ENCODE measurements at regions not wholly inside any gene's neighbourhood (a gene's known extent, or its start where the extent isn't known, plus 50 kb on each side); places are given as distances from the start of the nearest gene placed in this dataset.

DNA sequence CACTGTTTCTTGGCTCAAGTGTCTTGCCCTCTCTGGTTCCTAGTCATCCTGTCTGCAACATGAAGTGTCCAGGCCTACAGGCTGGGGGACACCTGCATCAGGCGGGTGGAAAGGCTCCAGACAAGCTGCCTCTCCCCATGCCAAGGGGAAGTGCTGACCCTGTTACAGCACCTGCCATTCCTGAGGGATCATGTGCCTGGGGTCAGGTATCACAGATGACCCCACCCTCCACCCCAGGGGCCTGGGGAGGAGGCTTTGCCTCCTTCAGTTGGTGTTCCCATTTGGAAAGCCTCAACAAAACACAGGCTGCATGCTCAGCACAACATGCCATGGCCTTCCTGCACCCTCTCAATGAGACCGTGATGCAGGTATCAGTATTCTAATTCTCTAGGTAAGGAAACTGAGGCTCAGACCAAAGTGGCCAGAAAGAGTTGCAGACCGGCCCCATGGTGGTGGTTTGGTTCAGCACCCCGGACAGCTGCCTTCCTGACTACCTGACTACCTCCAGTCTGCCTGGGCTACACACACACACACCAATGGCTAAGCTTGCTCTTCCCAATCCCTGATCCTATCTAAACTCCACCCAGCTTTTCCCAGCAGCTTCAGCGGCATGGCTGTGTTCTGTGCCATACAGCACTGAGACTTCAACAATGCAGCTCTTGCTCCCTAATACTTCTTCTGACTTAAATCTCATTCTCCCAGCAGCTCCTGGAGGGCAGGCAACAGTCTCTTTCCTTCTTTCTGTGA lies 69.7 kb upstream of the LINGO1 start:
- H3K27ac ChIP-seq (ENCODE audit: low read length): no peak overlapping the region
- H3K4me3 ChIP-seq (ENCODE audit: low read length): no peak overlapping the region
- H3K27me3 ChIP-seq (ENCODE audit: control insufficient read depth, insufficient read depth, low read length): no peaks in the 10 kb centered on the region
- no peaks in the 10 kb centered on the region for H3K4me1 ChIP-seq (ENCODE audit: control insufficient read depth, insufficient read depth, low read length)
- no CpG with 5 or more reads among the region's 5 CpGs for WGBS (ENCODE audit: insufficient coverage, insufficient read length)
- H3K9me3 ChIP-seq (ENCODE audit: control insufficient read depth, insufficient read depth, low read length): no peaks in the 10 kb centered on the region
- no peaks in the 10 kb centered on the region for H3K36me3 ChIP-seq (ENCODE audit: control insufficient read depth, insufficient read depth, low read length)
- DNase-seq (ENCODE audit: low read depth, low spot score): peak; percentile 54

DNA sequence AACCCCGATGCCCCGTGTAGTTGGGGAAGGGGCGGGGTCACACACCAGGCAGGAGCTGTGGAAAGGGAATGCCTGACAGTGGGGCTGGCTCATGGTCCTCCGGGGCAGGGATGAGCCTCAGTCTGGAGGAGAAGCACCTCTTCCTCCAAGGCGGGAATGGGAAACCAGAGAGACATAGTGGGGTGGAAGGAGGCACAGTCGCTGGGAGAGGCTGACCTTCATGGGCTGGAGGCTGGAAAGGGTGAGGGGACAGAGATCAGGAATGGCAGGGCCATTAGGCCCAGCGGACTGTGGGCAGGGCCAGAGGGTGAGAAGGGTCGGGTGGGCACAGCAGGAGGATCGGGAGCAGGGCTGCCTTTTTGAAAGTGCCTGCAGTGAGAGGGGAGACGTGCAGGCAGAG lies 65.8 kb upstream of the LINGO1 start:
- no peak overlapping the region for H3K4me3 ChIP-seq (ENCODE audit: low read length)
- no peaks in the 10 kb centered on the region for H3K4me1 ChIP-seq (ENCODE audit: control insufficient read depth, insufficient read depth, low read length)
- H3K36me3 ChIP-seq (ENCODE audit: control insufficient read depth, insufficient read depth, low read length): no peaks in the 10 kb centered on the region
- WGBS (ENCODE audit: insufficient coverage, insufficient read length): no CpG with 5 or more reads among the region's 10 CpGs
- DNase-seq (ENCODE audit: low read depth, low spot score): no peak
- H3K9me3 ChIP-seq (ENCODE audit: control insufficient read depth, insufficient read depth, low read length): no peaks in the 10 kb centered on the region
- no peaks in the 10 kb centered on the region for H3K27me3 ChIP-seq (ENCODE audit: control insufficient read depth, insufficient read depth, low read length)
- H3K27ac ChIP-seq (ENCODE audit: low read length): no peak overlapping the region

DNA sequence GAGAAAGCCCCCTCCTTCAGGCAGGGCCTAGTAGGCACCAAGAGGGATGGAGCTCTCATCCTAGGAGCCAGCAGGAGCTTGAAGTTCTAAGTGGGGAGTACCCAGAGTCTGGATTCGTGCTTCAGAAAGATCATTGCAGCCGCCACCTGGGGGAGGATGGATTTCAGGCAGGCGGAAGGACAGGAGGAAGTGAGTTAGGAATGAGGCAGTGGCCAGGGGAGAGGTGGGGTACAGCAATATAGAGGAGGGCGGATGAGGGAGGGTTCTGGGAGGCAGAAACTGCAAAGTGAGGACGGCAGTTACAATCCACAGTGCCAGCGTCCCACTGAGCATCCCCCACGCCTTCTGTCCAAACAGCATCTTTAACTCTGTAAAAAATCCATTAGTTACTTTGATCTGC lies 65.2 kb upstream of the LINGO1 start:
- WGBS (ENCODE audit: insufficient coverage, insufficient read length): no CpG with 5 or more reads among the region's 7 CpGs
- no peaks in the 10 kb centered on the region for H3K27me3 ChIP-seq (ENCODE audit: control insufficient read depth, insufficient read depth, low read length)
- H3K4me3 ChIP-seq (ENCODE audit: low read length): no peak overlapping the region
- no peaks in the 10 kb centered on the region for H3K9me3 ChIP-seq (ENCODE audit: control insufficient read depth, insufficient read depth, low read length)
- no peaks in the 10 kb centered on the region for H3K36me3 ChIP-seq (ENCODE audit: control insufficient read depth, insufficient read depth, low read length)
- no peaks in the 10 kb centered on the region for H3K4me1 ChIP-seq (ENCODE audit: control insufficient read depth, insufficient read depth, low read length)
- no peak for DNase-seq (ENCODE audit: low read depth, low spot score)
- no peak overlapping the region for H3K27ac ChIP-seq (ENCODE audit: low read length)

DNA sequence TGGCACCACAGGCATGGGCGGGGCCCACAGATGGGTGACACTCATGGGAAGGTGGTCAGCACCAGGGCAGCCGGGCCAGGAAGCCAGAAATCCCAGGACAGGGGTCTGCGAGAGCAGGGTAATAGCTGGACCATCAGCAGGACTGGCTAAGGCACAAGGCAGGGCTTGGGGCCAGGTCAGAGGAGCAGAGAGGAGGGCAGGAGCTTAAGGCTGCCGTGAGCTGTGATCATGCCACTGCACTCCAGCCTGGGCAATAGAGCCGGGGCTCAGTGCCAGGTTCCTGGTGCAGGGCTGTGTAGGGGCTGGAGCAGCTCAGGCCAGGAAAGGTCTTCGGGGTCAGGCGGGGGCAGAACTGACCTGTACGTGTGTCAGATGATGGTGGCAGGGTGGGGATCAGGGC lies 64.2 kb upstream of the LINGO1 start:
- Histone ChIP-seq H3K4me3 (ENCODE audit: low read length) (no peak overlapping the region), H3K4me1 (ENCODE audit: control insufficient read depth, insufficient read depth, low read length) (no peaks in the 10 kb centered on the region), H3K36me3 (ENCODE audit: control insufficient read depth, insufficient read depth, low read length) (no peaks in the 10 kb centered on the region), H3K9me3 (ENCODE audit: control insufficient read depth, insufficient read depth, low read length) (no peaks in the 10 kb centered on the region), H3K27me3 (ENCODE audit: control insufficient read depth, insufficient read depth, low read length) (no peaks in the 10 kb centered on the region), H3K27ac (ENCODE audit: low read length) (no peak overlapping the region)
- no peak for DNase-seq (ENCODE audit: low read depth, low spot score)
- WGBS (ENCODE audit: insufficient coverage, insufficient read length): no CpG with 5 or more reads among the region's 8 CpGs

DNA sequence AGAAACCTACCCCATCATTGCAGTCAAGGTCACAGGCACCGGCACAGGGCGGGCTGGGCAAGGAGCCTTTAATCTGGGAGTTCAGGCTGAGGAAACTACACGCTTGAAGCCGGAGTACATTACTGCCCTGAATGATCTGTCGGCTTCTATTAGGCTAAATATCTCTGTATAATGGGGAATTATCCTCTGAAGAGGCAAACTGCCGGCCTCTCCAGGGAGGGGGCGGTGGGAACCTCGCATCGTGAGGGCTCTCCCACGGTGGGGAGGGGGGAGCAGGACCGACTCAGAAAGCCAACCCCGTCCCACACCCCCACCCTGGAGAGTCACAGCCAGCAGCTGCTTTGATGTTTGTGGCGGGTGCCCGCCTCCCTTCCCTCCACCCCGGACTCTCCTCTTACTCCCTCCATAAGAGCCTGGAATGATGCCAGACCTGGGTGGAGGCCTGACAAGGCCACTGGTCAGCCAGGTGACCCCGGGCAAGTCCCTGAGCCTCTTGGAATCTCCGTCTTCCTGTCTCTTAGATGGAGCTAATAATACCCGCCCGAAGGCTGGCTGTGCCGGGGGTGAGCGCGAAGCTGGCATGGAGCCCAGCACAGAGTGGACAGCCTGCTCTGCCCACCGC lies 63.4 kb upstream of the LINGO1 start:
- Histone ChIP-seq H3K27ac (ENCODE audit: low read length) (no peak overlapping the region), H3K4me3 (ENCODE audit: low read length) (no peak overlapping the region), H3K4me1 (ENCODE audit: control insufficient read depth, insufficient read depth, low read length) (no peaks in the 10 kb centered on the region), H3K27me3 (ENCODE audit: control insufficient read depth, insufficient read depth, low read length) (no peaks in the 10 kb centered on the region), H3K9me3 (ENCODE audit: control insufficient read depth, insufficient read depth, low read length) (no peaks in the 10 kb centered on the region), H3K36me3 (ENCODE audit: control insufficient read depth, insufficient read depth, low read length) (no peaks in the 10 kb centered on the region)
- no peak for DNase-seq (ENCODE audit: low read depth, low spot score)
- WGBS (ENCODE audit: insufficient coverage, insufficient read length): no CpG with 5 or more reads among the region's 23 CpGs

DNA sequence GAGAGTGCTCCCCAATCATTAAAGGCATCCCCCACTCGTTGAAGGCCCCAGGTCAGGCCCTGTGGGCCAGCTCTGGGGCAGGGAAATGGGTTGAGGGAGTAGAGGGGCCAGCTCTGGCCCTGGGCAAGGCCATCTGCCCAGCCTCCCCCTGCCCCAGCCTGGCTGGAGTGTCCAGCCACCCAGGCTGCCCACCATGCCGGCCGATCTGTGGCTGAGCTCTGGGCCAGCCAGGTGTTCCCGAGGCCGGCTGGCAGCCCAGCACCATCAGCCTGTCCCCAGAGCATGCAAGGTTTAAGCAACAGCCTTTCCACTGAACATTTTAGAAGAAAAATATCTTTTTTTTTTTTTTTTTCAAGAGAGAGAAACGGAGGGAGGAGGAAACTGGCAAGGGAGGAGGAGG lies 62.8 kb upstream of the LINGO1 start:
- Histone ChIP-seq H3K4me1 (ENCODE audit: control insufficient read depth, insufficient read depth, low read length) (no peaks in the 10 kb centered on the region), H3K27me3 (ENCODE audit: control insufficient read depth, insufficient read depth, low read length) (no peaks in the 10 kb centered on the region), H3K9me3 (ENCODE audit: control insufficient read depth, insufficient read depth, low read length) (no peaks in the 10 kb centered on the region), H3K36me3 (ENCODE audit: control insufficient read depth, insufficient read depth, low read length) (no peaks in the 10 kb centered on the region), H3K4me3 (ENCODE audit: low read length) (no peak overlapping the region), H3K27ac (ENCODE audit: low read length) (no peak overlapping the region)
- WGBS (ENCODE audit: insufficient coverage, insufficient read length): no CpG with 5 or more reads among the region's 6 CpGs
- no peak for DNase-seq (ENCODE audit: low read depth, low spot score)

DNA sequence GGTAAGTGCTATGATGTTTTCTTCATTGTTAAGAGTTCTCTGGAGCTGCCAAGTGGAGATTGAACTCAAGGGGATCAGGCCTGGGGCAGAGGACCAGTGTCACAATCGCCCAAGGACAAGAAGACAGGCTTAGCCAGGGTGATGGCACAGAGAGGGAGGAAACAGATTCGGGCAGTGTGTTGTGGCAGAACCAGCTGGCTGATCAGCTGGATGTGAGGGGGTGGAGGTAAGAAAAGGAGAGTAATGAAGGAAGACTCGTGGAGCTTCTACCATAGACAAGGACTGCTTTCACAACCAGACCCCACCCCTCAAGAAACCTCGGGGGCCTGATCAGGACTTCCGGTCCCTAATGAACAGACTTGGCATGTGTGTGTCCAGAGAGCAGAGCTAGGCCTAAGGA lies 60.9 kb upstream of the LINGO1 start:
- Histone ChIP-seq H3K4me1 (ENCODE audit: control insufficient read depth, insufficient read depth, low read length) (no peaks in the 10 kb centered on the region), H3K9me3 (ENCODE audit: control insufficient read depth, insufficient read depth, low read length) (no peaks in the 10 kb centered on the region), H3K27ac (ENCODE audit: low read length) (no peak overlapping the region), H3K36me3 (ENCODE audit: control insufficient read depth, insufficient read depth, low read length) (no peaks in the 10 kb centered on the region), H3K27me3 (ENCODE audit: control insufficient read depth, insufficient read depth, low read length) (no peaks in the 10 kb centered on the region), H3K4me3 (ENCODE audit: low read length) (no peak overlapping the region)
- no CpG with 5 or more reads among the region's 5 CpGs for WGBS (ENCODE audit: insufficient coverage, insufficient read length)
- DNase-seq (ENCODE audit: low read depth, low spot score): no peak

DNA sequence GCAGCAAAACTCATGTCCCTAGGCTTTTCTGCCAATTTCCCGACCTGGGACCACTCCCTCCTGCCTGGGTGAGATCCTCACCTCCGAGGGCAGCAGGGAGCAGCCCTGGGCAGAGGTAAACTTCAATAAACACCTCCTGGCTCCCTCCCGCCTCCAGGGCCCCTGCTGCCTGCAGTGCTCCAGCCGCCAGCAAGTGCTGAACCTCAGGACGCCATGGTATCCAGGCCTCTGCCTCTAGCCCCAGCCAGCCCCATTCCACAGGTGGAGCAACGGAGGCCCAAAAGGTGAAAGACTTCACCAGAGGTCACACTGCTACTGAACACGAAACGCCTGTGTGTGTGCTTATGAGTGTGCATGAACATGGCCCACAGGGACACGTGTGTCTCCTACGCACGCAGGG lies 59.9 kb upstream of the LINGO1 start:
- H3K4me1 ChIP-seq (ENCODE audit: control insufficient read depth, insufficient read depth, low read length): no peaks in the 10 kb centered on the region
- no peak for DNase-seq (ENCODE audit: low read depth, low spot score)
- no peaks in the 10 kb centered on the region for H3K36me3 ChIP-seq (ENCODE audit: control insufficient read depth, insufficient read depth, low read length)
- H3K4me3 ChIP-seq (ENCODE audit: low read length): no peak overlapping the region
- H3K9me3 ChIP-seq (ENCODE audit: control insufficient read depth, insufficient read depth, low read length): no peaks in the 10 kb centered on the region
- no CpG with 5 or more reads among the region's 11 CpGs for WGBS (ENCODE audit: insufficient coverage, insufficient read length)
- H3K27me3 ChIP-seq (ENCODE audit: control insufficient read depth, insufficient read depth, low read length): no peaks in the 10 kb centered on the region
- H3K27ac ChIP-seq (ENCODE audit: low read length): no peak overlapping the region

DNA sequence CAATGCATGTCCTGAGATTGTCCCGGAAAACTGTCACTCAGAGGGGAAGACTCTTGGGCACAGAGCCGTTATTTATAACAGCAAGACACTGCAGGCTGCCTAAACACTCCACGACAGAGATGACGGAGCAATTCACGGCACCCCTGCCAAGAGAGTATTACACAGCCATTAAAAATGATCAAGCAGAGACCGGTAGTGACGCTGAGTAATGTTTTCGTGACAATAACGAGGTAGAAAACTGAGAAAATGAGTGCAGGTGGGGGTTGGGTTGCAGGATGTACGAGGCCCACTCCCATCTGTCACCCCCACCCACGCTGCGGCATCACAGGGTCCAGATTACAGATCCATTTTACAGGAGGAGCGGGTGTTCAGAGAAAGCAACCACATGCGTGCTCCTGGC lies 58.9 kb upstream of the LINGO1 start:
- Histone ChIP-seq H3K27ac (ENCODE audit: low read length) (no peak overlapping the region), H3K27me3 (ENCODE audit: control insufficient read depth, insufficient read depth, low read length) (no peaks in the 10 kb centered on the region), H3K4me1 (ENCODE audit: control insufficient read depth, insufficient read depth, low read length) (no peaks in the 10 kb centered on the region), H3K4me3 (ENCODE audit: low read length) (no peak overlapping the region), H3K9me3 (ENCODE audit: control insufficient read depth, insufficient read depth, low read length) (no peaks in the 10 kb centered on the region), H3K36me3 (ENCODE audit: control insufficient read depth, insufficient read depth, low read length) (no peaks in the 10 kb centered on the region)
- WGBS (ENCODE audit: insufficient coverage, insufficient read length): no CpG with 5 or more reads among the region's 14 CpGs
- DNase-seq (ENCODE audit: low read depth, low spot score): no peak

DNA sequence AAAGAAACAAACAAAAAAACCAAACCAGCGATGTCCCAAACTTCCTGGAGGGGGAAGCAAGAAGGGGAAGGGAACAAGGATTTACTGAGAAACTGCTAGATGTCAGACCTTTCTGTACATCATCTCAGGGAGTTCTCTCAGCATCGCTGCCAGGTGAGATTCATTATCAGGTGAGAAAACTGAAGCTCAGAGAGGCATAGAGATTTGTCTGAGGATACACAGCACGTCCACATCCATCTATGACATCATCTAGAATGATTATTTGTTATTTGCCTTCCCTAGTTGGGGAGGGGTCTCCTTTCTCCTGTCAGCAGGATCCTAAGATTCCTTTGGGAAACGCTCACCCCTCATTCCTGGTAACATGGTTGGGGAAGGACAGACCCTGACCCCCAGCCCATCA lies 57.1 kb upstream of the LINGO1 start:
- H3K27ac ChIP-seq (ENCODE audit: low read length): no peak overlapping the region
- no peaks in the 10 kb centered on the region for H3K27me3 ChIP-seq (ENCODE audit: control insufficient read depth, insufficient read depth, low read length)
- WGBS (ENCODE audit: insufficient coverage, insufficient read length): no CpG with 5 or more reads among the region's 4 CpGs
- no peaks in the 10 kb centered on the region for H3K4me1 ChIP-seq (ENCODE audit: control insufficient read depth, insufficient read depth, low read length)
- H3K36me3 ChIP-seq (ENCODE audit: control insufficient read depth, insufficient read depth, low read length): no peaks in the 10 kb centered on the region
- H3K9me3 ChIP-seq (ENCODE audit: control insufficient read depth, insufficient read depth, low read length): no peaks in the 10 kb centered on the region
- H3K4me3 ChIP-seq (ENCODE audit: low read length): no peak overlapping the region
- DNase-seq (ENCODE audit: low read depth, low spot score): no peak

DNA sequence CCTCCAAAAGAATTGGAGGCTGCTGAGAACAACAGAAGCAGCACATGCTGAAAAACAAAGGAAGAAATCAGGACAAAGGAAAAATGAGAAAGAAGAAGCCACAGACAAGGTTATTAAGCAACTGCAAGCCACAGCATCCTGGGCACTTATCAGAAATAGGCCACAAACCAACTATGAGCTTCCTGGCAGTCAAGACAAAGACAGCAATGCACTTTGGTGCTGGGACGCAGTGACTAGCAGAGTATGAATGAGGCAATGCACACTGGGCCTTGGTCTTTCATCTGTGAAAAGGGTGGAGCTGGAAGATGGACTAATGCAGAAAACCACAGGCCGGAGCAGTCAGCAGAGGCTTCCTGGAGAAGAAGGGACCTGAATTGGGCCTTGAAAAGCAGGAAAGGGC lies 56.0 kb upstream of the LINGO1 start:
- H3K27ac ChIP-seq (ENCODE audit: low read length): no peak overlapping the region
- DNase-seq (ENCODE audit: low read depth, low spot score): no peak
- H3K9me3 ChIP-seq (ENCODE audit: control insufficient read depth, insufficient read depth, low read length): no peaks in the 10 kb centered on the region
- no peaks in the 10 kb centered on the region for H3K4me1 ChIP-seq (ENCODE audit: control insufficient read depth, insufficient read depth, low read length)
- no CpG with 5 or more reads among the region's 2 CpGs for WGBS (ENCODE audit: insufficient coverage, insufficient read length)
- H3K27me3 ChIP-seq (ENCODE audit: control insufficient read depth, insufficient read depth, low read length): no peaks in the 10 kb centered on the region
- no peaks in the 10 kb centered on the region for H3K36me3 ChIP-seq (ENCODE audit: control insufficient read depth, insufficient read depth, low read length)
- H3K4me3 ChIP-seq (ENCODE audit: low read length): no peak overlapping the region

Data from iPS DF 6.9 (cell line).